OCI-LY7 (cell line): ENCODE measurements at regions not wholly inside any gene's neighbourhood (a gene's known extent, or its start where the extent isn't known, plus 50 kb on each side); places are given as distances from the start of the nearest gene placed in this dataset.

Source experiments
- BruUV-seq: library from RNA; stranded (reverse); fragments of 400-500 nt; replicated peaks from 2 replicates; lab custom pipeline; 2021; lab: Mats Ljungman, UMichigan
- CTCF ChIA-PET: fragments of 300-600 bp; sonication (Branson Sonifier 250); formaldehyde crosslinking; loops from one replicate; lab custom pipeline; 2022; ENCODE audit warnings: antibody characterized with exemption; ENCODE audit not compliant: unreplicated experiment; lab: Charles Lee
- POLR2A ChIA-PET: fragments of 300-600 bp; sonication (Branson Sonifier 250); formaldehyde crosslinking; loops from one replicate; lab custom pipeline; 2022; ENCODE audit warnings: antibody characterized with exemption; lab: Charles Lee
- DNase-seq: peaks from one replicate; pipeline ENCODE4 v3.0.0-alpha.2; 2015; ENCODE audit warnings: low spot score
- H2AFZ ChIP-seq: fragments of 200-600 bp; sonication (generic), shearing (Covaris generic); 2 replicates; pipeline ENCODE4 v1.6.1; 2014; ENCODE audit warnings: mild to moderate bottlenecking, antibody characterized with exemption, low read length, moderate library complexity
- H3K27ac ChIP-seq: fragments of 200-600 bp; sonication (generic); 2 replicates; pipeline ENCODE4 v1.5.1; 2014; ENCODE audit warnings: mixed run types, low read depth, mild to moderate bottlenecking, moderate library complexity, low read length, inconsistent platforms; ENCODE audit not compliant: poor library complexity, severe bottlenecking
- H3K36me3 ChIP-seq: fragments of 200-600 bp; sonication (generic); 2 replicates; pipeline ENCODE4 v1.6.1; 2014; ENCODE audit warnings: mild to moderate bottlenecking, antibody characterized with exemption, low read length, moderate library complexity, mixed read lengths; ENCODE audit not compliant: insufficient read depth
- H3K4me1 ChIP-seq: fragments of 200-600 bp; sonication (generic); 2 replicates; pipeline ENCODE4 v1.5.1; 2014; ENCODE audit warnings: mild to moderate bottlenecking, low read length; ENCODE audit not compliant: insufficient read depth, poor library complexity, severe bottlenecking
- H3K4me2 ChIP-seq: fragments of 200-600 bp; sonication (generic); 2 replicates; pipeline ENCODE4 v1.6.1; 2014; ENCODE audit warnings: mild to moderate bottlenecking, low read length
- H3K4me3 ChIP-seq: fragments of 200-600 bp; sonication (generic); 2 replicates; pipeline ENCODE4 v1.5.1; 2014; ENCODE audit warnings: mild to moderate bottlenecking, low read depth, low read length; ENCODE audit not compliant: poor library complexity, severe bottlenecking
- H3K79me2 ChIP-seq: fragments of 200-600 bp; sonication (generic); 2 replicates; pipeline ENCODE4 v1.6.1; 2016; ENCODE audit warnings: low read depth, mild to moderate bottlenecking, low read length, moderate library complexity, mixed read lengths; ENCODE audit not compliant: insufficient read depth
- H3K9me2 ChIP-seq: fragments of 200-600 bp; sonication (generic); 2 replicates; pipeline ENCODE4 v1.6.1; 2016; ENCODE audit warnings: mild to moderate bottlenecking, low read length, mixed read lengths; ENCODE audit not compliant: insufficient read depth
- H3K9me3 ChIP-seq: fragments of 200-600 bp; sonication (generic); 2 replicates; pipeline ENCODE4 v1.6.1; 2014; ENCODE audit warnings: mild to moderate bottlenecking, mixed run types, low read length, mixed read lengths
- H4K20me1 ChIP-seq: fragments of 200-600 bp; sonication (generic); 2 replicates; pipeline ENCODE4 v1.6.1; 2014; ENCODE audit warnings: mild to moderate bottlenecking, antibody characterized with exemption, low read length, moderate library complexity, mixed read lengths; ENCODE audit not compliant: insufficient read depth
- CTCF ChIP-seq: fragments of 200-600 bp; sonication (generic); conservative IDR thresholded peaks from 2 replicates; pipeline ENCODE4 v1.5.1; 2014; ENCODE audit warnings: mild to moderate bottlenecking, antibody characterized with exemption, low read length, moderate library complexity, mixed read lengths
- EZH2phosphoT487 ChIP-seq: fragments of 200-600 bp; sonication (generic); IDR thresholded peaks from 2 replicates; pipeline ENCODE4 v1.6.1; 2018; ENCODE audit warnings: low read depth, borderline replicate concordance, mild to moderate bottlenecking, mixed run types, antibody characterized with exemption, low read length, moderate library complexity, mixed read lengths
- intact Hi-C: fragments of 100-400 bp; cut with micrococcal nuclease; formaldehyde crosslinking; loops from one replicate; pipeline ENCODE4 v1.10.0; 2022; ENCODE audit not compliant: unreplicated experiment

DNA sequence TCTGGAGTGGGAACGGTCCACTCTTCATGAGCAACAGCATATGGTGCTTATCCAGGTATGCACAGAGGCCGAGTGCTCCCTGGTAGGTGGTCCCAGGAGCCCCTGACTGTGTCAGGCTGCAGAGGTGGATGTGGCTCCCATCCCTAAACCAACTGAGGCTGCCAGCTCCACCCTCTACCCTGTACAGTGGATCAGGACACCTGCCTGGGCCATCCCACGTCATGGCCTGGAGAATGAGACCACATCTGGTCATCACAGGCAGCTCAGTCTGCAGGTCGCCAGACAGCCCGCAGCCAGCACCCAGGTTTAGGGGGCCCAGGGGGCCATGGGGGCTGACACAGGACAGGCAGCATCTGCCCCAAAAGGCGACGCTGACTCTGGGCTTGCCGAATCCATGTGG is 100.3 kb upstream of the TMEM18 start:
- H3K36me3 ChIP-seq, result no peaks in the 10 kb centered on the region
- H4K20me1 ChIP-seq, result no peaks in the 10 kb centered on the region
- H3K79me2 ChIP-seq, result no peaks in the 10 kb centered on the region
- H3K4me1 ChIP-seq, result no peaks in the 10 kb centered on the region
- POLR2A ChIA-PET, result no interaction called here
- H3K27ac ChIP-seq, result no peak overlapping the region
- no peak overlapping the region for H2AFZ ChIP-seq
- no peak for DNase-seq
- BruUV-seq, result no TSS peak
- TF ChIP-seq CTCF (no peak), EZH2phosphoT487 (no peak)
- CTCF ChIA-PET, result no interaction called here
- intact Hi-C loops, result no loop called here
- no peaks in the 10 kb centered on the region for H3K9me2 ChIP-seq
- no peak overlapping the region for H3K4me2 ChIP-seq
- H3K4me3 ChIP-seq, result no peak overlapping the region
- H3K9me3 ChIP-seq, result no peaks in the 10 kb centered on the region

- Histone ChIP-seq H3K79me2 (no peaks in the 10 kb centered on the region), H2AFZ (no peak overlapping the region), H3K9me3 (no peaks in the 10 kb centered on the region), H3K9me2 (no peaks in the 10 kb centered on the region), H3K4me2 (no peak overlapping the region), H3K27ac (no peak overlapping the region), H4K20me1 (no peaks in the 10 kb centered on the region), H3K36me3 (no peaks in the 10 kb centered on the region), H3K4me3 (no peak overlapping the region), H3K4me1 (no peaks in the 10 kb centered on the region)
- TF ChIP-seq CTCF (no peak), EZH2phosphoT487 (no peak)
- no peak for DNase-seq
- BruUV-seq, result no TSS peak
- CTCF ChIA-PET, result no interaction called here
- POLR2A ChIA-PET, result no interaction called here
- intact Hi-C loops, result no loop called here
Measured at GRCh38 chr2:777051-777450, 99.8 kb upstream of the TMEM18 start.

DNA sequence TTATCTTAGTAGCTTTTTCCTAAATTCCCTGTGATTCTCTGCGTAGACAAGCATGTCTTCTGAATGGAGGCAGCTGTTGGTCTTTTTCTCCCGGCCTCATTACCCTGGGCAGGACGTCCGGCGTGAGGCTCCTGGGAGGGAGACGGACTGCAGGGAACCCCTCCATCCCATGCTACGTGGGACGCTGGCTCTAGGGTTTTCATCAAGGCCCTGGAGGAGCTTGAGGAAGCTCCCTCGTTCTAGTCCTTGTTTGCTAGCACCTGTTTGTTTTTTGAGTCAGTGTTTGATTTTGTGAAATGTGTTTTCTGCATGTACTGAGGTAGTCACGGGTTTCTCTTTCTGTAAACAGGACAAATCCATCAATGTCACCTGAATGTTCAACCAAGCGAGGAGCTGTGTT is 99.3 kb upstream of the TMEM18 start:
- H3K36me3 ChIP-seq, result no peaks in the 10 kb centered on the region
- CTCF ChIA-PET, result no interaction called here
- no peaks in the 10 kb centered on the region for H3K9me3 ChIP-seq
- intact Hi-C loops, result no loop called here
- TF ChIP-seq EZH2phosphoT487 (no peak), CTCF (no peak)
- H3K27ac ChIP-seq, result no peak overlapping the region
- H3K4me3 ChIP-seq, result no peak overlapping the region
- POLR2A ChIA-PET, result no interaction called here
- H3K4me1 ChIP-seq, result no peaks in the 10 kb centered on the region
- no TSS peak for BruUV-seq
- DNase-seq, result no peak
- no peaks in the 10 kb centered on the region for H4K20me1 ChIP-seq
- no peak overlapping the region for H2AFZ ChIP-seq
- H3K79me2 ChIP-seq, result no peaks in the 10 kb centered on the region
- no peaks in the 10 kb centered on the region for H3K9me2 ChIP-seq
- H3K4me2 ChIP-seq, result no peak overlapping the region
